Testis (tissue), 2 donors: ENCODE measurements at regions not wholly inside any gene's neighbourhood (a gene's known extent, or its start where the extent isn't known, plus 50 kb on each side); places are given as distances from the start of the nearest gene placed in this dataset.

Experiments
- POLR2A ChIP-seq: fragments of 450-650 bp; IDR thresholded peaks from one replicate; pipeline ENCODE4 v1.6.1; 2017; ENCODE audit warnings: antibody characterized with exemption, mild to moderate bottlenecking, moderate library complexity
- TF ChIP-seq, protein P1 (sequence below), 3 experiments: fragments of 450-650 bp in 2 of 3; fragments of 200-600 bp in 1 of 3; sonication (generic) in 1 of 3; IDR thresholded peaks; one replicate each; pipeline ENCODE4 v1.5.1; 2016 to 2019; ENCODE audit warnings: antibody characterized with exemption in 3 of 3, mild to moderate bottlenecking in 2 of 3, moderate library complexity in 1 of 3

DNA sequence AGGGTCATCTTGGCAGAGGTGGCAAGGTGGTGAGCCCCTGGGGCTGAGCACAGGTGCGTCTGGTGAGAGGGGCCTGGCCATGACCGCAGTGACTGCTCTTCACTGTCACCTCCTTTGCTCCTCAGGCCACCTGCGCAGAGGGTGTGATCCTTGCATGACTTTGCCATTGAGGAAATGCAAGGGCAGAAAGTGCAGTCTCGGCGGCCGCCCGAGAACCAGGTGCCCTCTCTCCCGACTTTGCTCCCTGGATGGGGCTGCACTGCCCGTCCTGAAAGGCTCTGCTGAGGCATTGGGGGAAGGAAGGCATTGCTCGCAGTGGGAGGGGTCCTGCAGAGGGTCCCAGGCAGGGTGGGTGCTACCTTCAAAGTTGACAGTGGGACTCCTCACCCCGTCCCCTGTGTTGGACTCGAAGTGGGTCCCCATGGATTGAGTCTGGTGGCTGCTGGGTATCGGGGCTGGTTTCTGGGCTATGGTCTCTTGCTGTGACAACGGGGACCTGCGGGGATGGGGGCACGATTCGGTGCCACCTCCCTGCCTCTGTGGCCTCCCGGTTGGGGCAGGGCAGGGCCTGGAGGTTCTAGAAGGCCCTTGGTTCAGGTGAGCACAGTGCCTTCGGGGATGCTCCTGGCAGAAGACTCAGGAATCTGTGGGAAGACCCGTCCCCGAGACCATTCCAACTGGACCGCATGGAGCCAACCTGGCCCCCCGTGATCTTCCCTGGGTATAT lies 1239.4 kb downstream of the BRD1 start:
- TF ChIP-seq, protein P1, sequence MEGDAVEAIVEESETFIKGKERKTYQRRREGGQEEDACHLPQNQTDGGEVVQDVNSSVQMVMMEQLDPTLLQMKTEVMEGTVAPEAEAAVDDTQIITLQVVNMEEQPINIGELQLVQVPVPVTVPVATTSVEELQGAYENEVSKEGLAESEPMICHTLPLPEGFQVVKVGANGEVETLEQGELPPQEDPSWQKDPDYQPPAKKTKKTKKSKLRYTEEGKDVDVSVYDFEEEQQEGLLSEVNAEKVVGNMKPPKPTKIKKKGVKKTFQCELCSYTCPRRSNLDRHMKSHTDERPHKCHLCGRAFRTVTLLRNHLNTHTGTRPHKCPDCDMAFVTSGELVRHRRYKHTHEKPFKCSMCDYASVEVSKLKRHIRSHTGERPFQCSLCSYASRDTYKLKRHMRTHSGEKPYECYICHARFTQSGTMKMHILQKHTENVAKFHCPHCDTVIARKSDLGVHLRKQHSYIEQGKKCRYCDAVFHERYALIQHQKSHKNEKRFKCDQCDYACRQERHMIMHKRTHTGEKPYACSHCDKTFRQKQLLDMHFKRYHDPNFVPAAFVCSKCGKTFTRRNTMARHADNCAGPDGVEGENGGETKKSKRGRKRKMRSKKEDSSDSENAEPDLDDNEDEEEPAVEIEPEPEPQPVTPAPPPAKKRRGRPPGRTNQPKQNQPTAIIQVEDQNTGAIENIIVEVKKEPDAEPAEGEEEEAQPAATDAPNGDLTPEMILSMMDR (IDR thresholded peaks at IDR 0.05) = no peak
- no peak for TF ChIP-seq POLR2A
